VCaP (cell line): ENCODE measurements at regions not wholly inside any gene's neighbourhood (a gene's known extent, or its start where the extent isn't known, plus 50 kb on each side); places are given as distances from the start of the nearest gene placed in this dataset.
A peak's percentile ranks its signal among the peaks of the same experiment; 100 is the strongest.

ENCODE experiments used
- H3K27ac ChIP-seq: fragments of 450-650 bp; 2 replicates; pipeline ENCODE4 v1.5.1; 2017
- TF ChIP-seq, protein P1 (sequence below): fragments of 450-650 bp; conservative IDR thresholded peaks from 2 replicates; pipeline ENCODE4 v1.5.1; 2017; ENCODE audit warnings: mild to moderate bottlenecking, moderate library complexity

DNA sequence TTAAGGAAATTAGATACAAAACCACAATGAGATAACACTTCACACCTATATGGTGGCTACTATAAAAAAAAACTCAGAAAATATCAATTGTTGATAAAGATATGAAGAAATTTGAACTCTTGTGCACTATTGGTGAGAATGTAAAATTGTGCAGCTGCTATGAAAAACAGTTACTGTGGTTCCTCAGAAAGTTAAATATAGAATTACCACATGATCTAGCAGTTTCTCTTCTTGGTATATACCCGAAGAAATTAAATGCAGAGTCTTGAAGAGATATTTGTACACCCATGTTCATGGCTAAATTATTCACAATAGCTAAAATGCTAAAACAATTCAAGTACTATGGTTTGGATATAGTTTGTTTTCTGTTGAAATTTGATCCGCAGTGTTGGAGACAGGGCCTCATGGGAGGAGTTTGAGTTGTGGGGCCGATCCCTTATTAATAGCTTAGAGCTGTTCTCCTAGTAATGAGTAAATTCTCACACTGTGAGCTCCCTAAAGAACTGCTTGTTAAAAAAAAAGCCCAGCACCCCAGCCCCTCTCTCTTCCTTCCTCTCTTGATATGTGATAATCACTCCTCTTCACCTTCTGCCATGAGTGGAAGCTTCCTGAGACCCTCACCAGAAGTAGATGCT is 1412.1 kb downstream of the PLA2G4A start:
- TF ChIP-seq, protein P1, sequence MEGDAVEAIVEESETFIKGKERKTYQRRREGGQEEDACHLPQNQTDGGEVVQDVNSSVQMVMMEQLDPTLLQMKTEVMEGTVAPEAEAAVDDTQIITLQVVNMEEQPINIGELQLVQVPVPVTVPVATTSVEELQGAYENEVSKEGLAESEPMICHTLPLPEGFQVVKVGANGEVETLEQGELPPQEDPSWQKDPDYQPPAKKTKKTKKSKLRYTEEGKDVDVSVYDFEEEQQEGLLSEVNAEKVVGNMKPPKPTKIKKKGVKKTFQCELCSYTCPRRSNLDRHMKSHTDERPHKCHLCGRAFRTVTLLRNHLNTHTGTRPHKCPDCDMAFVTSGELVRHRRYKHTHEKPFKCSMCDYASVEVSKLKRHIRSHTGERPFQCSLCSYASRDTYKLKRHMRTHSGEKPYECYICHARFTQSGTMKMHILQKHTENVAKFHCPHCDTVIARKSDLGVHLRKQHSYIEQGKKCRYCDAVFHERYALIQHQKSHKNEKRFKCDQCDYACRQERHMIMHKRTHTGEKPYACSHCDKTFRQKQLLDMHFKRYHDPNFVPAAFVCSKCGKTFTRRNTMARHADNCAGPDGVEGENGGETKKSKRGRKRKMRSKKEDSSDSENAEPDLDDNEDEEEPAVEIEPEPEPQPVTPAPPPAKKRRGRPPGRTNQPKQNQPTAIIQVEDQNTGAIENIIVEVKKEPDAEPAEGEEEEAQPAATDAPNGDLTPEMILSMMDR = no peak
- H3K27ac ChIP-seq = no peak overlapping the region

DNA sequence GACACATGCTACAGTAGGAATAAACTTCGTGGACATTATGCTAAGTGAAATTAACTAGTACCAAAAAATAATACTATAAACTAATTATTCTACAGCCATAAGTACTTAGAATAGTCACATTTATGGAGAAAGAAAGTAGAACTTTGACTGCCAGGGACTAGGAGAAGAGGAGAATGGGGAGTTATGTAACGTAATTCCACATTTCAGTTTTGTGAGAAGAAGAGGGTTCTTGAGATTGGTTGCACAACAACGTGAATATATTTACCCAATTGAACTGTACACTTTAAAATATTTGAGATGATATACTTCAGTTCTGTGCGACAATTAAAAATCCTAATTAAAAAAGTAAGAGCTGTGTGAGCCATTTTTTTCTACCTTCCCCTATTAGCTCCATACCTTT is 1412.9 kb downstream of the PLA2G4A start:
- TF ChIP-seq, protein P1 = 0 out of 2 replicates have a peak, but pooled peaks have one; percentile 11
- no peak overlapping the region for H3K27ac ChIP-seq

DNA sequence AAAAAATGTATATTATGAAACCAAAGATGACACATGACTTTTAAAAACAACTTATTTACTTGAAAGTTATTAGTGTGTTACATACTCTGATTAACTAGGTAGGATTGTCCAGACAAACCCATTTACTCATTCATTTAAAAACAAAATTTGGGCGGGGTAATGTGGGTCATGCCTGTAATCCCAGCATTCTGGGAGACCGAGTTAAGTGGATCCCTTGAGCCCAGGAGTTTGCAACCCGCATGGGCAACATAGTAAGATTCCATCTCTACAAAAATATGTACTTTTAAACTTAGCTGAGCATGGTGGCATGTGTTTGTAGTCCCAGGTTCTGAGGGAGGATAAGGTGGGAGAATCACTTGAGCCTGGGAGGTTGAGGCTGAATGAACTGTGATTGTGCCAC is 1414.7 kb downstream of the PLA2G4A start:
- no peak overlapping the region for H3K27ac ChIP-seq
- TF ChIP-seq, protein P1 = no peak

DNA sequence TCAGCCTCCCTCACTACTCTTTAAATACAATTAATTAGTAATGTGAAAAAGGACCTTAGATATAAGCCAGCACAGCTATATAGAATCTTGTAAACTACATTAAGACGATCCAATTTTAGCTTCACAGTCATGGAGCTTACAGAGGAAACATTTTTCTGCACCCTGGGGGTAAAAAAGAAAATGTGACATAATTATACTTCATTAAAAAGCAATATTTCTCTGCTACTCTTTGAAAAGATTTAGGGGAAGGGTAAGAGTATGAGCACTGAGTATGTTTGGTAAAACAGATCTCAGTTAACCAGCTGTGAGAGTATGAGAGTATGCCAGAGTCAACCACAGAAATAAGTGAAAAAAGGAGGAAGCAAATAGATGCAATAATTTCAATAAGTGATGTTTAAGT is 1415.9 kb downstream of the PLA2G4A start:
- no peak overlapping the region for H3K27ac ChIP-seq
- TF ChIP-seq, protein P1 = no peak

DNA sequence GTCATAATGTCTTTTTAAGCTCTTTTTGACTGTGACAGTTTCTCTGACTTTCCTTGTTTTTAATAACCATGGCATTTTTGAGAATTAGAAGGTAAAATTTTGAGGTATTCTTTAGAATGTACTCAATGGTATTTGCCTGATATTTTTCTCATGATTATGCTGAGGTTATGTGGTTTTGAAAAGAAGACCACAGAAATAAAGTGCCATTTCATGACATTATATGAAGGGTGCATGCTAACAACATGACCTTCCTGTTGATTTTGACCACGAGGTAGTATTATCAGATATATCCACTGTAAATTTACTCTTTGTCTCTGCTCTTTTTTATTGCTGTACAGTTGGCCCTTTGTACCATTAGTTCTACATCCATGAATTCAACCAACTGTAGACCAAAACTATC is 1418.5 kb downstream of the PLA2G4A start:
- no peak overlapping the region for H3K27ac ChIP-seq
- TF ChIP-seq, protein P1 = no peak

DNA sequence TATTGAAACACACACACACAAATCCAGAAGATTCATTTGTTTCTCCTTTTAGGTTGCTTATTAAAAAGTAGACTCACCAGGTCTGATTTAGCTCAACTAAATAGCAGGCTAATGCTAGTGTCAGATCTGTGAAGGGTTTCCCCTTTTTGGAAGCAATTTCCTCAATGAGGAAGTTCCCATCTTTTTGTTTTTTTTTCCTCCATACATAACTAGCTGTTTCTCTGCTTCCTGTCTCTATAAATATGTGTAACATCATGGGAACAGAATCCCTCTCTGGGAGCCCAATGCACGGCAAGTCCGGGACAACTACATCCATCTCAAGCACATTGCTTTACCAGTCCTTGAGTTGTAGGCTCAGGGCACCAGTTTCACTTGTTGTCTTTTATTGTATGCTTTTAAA is 1421.1 kb downstream of the PLA2G4A start:
- TF ChIP-seq, protein P1 = no peak
- no peak overlapping the region for H3K27ac ChIP-seq

DNA sequence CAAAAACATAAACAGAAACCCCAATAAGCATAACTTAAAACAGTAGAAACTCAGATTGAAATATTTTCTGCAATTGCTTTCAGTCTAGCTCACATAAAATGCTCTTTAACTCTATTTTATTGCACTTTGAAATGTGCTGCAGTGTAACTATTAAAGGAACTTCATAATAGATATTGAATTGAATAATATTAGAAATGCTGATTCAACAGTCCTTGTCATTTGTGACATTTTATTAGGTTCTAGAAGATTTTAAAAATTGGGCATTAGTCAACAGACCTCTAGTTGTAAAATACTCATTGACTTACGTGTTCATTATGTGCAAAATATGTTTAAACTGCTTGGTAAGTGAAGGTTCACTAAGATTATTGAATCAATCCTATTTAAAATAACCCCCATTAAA is 1422.3 kb downstream of the PLA2G4A start:
- H3K27ac ChIP-seq = no peak overlapping the region
- TF ChIP-seq, protein P1 = no peak
